Fibroblast of pulmonary artery (primary cell): ENCODE measurements at regions not wholly inside any gene's neighbourhood (a gene's known extent, or its start where the extent isn't known, plus 50 kb on each side); places are given as distances from the start of the nearest gene placed in this dataset.
A peak's percentile ranks its signal among the peaks of the same experiment; 100 is the strongest.

Experiments
- DNase-seq: peaks from one replicate; pipeline ENCODE4 v3.0.0-alpha.2; 2010; ENCODE audit warnings: low read depth
- H3K4me3 ChIP-seq: replicated peaks from 2 replicates; pipeline ENCODE4 v1.5.1; 2011; ENCODE audit warnings: low read depth, mild to moderate bottlenecking, control low read depth, low read length, moderate library complexity
- CTCF ChIP-seq: IDR thresholded peaks from 2 replicates; pipeline ENCODE4 v1.5.1; 2011; ENCODE audit warnings: mild to moderate bottlenecking, control low read depth, low read length, inconsistent platforms; ENCODE audit errors: missing control alignments

DNA sequence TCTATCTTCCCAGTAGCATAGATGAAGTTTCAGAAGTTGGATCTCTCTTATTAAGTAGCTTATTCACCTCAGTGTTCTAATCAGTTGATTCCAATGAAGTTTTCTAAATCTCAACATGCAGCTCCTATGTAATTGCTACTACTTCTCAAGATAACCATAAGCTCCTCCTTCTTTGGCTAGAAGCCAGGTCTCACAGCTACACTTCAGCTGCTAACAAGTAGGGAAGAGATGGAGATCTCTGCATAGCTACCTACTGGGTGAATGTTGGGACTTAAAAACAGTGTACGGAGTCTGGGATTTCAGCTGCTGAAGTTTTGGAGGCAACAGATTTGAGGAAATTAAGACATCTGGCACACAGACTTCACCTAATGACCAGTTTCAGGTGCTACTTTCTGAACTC, 661.0 kb downstream of the SLITRK1 start:
- H3K4me3 ChIP-seq: no peak overlapping the region
- TF ChIP-seq CTCF: no peak
- peak; percentile 52 for DNase-seq

DNA sequence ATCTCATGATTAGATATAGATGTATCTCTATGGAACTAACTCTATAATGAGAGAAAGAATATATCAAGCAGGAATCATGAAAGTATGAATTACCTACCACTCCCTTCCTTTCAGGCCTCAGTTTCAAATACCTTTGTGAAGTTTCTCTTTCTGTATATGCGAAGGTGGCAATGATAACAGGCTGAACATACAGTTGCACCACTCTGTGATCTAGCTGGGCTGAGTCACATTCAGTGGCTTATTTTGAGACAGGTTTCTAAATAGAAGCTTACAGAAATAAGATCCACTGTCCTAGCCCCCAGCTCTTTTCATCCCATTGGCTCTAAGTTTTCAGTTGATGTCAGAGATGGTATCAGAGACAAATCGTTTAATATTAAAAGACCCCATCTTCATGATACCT, 662.0 kb downstream of the SLITRK1 start:
- no peak for TF ChIP-seq CTCF
- DNase-seq: no peak
- H3K4me3 ChIP-seq: no peak overlapping the region

DNA sequence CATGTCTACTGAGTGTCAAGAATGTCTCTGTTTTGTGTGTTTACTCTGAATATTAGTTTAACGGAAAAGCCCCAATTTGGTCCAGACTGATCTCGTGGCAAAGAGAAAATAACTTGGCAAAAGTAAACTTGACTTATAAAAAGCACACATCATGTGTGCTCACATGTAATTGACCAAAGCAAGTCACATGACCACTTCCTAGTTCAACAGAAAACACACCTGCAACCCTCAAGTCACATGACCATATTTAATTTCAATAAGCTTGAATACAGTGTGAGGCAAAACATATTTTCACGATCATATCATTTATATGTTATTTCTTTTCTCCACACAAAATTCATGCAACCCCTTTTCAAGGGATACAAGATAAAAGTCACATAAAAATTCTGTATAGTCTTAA, 662.4 kb downstream of the SLITRK1 start:
- no peak overlapping the region for H3K4me3 ChIP-seq
- no peak for DNase-seq
- no peak for TF ChIP-seq CTCF

GRCh38 chr13:83216479-83217245, 665.6 kb downstream of the SLITRK1 start:
- TF ChIP-seq CTCF: no peak
- no peak overlapping the region for H3K4me3 ChIP-seq
- no peak for DNase-seq

DNA sequence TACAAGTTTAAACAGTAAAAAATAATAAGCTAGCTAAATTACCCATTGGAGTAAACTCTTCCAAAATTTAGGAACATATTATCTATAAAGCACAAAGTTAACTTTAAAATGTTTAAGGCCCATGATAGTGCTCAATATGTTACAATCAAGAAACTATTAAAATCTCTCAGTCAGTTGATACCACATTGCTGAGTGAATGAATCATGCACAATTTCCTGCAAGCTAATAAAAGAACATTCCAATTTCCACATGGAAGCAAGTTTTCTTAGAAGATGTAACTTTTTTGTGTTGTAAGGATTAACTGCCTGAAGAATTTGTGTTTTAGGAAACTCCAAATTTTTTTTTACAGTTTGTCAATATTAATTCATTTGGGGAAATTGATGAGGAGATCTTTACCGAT, 666.6 kb downstream of the SLITRK1 start:
- TF ChIP-seq CTCF: no peak
- DNase-seq: peak; percentile 85
- H3K4me3 ChIP-seq: no peak overlapping the region

DNA sequence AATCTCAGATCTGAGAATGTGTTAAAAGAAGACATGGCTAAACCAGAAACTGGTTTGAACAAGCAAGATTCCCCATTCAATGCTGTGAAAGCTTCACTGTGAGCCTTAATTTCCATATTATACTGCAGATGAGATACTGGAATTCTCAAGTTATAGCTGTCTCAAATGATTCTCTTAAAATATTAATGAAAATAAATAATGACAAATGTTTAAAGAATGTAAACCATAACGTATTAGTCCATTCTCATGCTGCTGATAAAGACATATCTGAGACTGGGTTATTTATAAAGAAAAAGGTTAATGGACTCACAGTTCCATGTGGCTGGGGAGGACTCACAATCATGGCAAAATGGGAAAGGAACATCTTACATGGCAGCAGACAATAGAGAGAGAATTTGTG, 667.8 kb downstream of the SLITRK1 start:
- no peak for TF ChIP-seq CTCF
- no peak overlapping the region for H3K4me3 ChIP-seq
- no peak for DNase-seq

- no peak for TF ChIP-seq CTCF
- peak; percentile 42 for DNase-seq
Measured at GRCh38 chr13:83211301-83211700, 671.0 kb downstream of the SLITRK1 start.

More at GRCh38 chr13:83211301-83211700, 671.0 kb downstream of the SLITRK1 start:
- no peak overlapping the region for H3K4me3 ChIP-seq
